ENCODE measurements at regions not wholly inside any gene's neighbourhood (a gene's known extent, or its start where the extent isn't known, plus 50 kb on each side); places are given as distances from the start of the nearest gene placed in this dataset.

GRCh38 chr18:68557183-68557582 is 157.7 kb downstream of the TMX3 start:
- TF ChIP-seq, protein P1, sequence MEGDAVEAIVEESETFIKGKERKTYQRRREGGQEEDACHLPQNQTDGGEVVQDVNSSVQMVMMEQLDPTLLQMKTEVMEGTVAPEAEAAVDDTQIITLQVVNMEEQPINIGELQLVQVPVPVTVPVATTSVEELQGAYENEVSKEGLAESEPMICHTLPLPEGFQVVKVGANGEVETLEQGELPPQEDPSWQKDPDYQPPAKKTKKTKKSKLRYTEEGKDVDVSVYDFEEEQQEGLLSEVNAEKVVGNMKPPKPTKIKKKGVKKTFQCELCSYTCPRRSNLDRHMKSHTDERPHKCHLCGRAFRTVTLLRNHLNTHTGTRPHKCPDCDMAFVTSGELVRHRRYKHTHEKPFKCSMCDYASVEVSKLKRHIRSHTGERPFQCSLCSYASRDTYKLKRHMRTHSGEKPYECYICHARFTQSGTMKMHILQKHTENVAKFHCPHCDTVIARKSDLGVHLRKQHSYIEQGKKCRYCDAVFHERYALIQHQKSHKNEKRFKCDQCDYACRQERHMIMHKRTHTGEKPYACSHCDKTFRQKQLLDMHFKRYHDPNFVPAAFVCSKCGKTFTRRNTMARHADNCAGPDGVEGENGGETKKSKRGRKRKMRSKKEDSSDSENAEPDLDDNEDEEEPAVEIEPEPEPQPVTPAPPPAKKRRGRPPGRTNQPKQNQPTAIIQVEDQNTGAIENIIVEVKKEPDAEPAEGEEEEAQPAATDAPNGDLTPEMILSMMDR (IDR thresholded peaks at IDR 0.05), result no peak
- no peak for TF ChIP-seq POLR2A (IDR thresholded peaks at IDR 0.05)
